ENCODE measurements at regions not wholly inside any gene's neighbourhood (a gene's known extent, or its start where the extent isn't known, plus 50 kb on each side); places are given as distances from the start of the nearest gene placed in this dataset.

DNA sequence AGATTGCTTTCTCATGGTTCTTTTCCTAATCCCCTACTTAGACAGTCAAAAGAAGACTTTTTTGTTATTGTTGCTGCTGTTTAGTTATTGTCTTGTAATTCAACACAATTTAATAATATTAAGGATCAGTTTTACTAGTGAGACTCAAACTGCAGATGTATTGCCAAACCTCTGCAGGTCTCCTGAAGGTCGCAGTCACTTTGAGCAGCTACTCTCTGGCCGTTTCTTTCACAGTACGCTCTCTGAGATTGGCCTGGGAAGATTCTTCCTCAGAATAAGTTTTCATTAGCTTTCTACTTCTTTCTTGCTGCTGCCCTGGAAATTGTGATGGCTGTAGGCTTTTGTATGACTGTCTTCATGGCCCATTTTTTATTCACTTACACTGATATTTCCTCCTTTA is 930.8 kb downstream of the QKI start:
- TF ChIP-seq CTCF (IDR thresholded peaks at IDR 0.05; ENCODE audit: low read length), result no peak
- TF ChIP-seq EZH2phosphoT487 (IDR thresholded peaks at IDR 0.05; ENCODE audit: low read length), result no peak

All from MM.1S (cell line).